ENCODE measurements at regions not wholly inside any gene's neighbourhood (a gene's known extent, or its start where the extent isn't known, plus 50 kb on each side); places are given as distances from the start of the nearest gene placed in this dataset.
"Not testable (repeated sequence)": the region's sequence is repeated elsewhere in the genome, so short reads cannot be mapped to it uniquely, and the experiment has no call there.

- DNase-seq: no peak
These were observed 113.7 kb downstream of the CDCA7 start for GRCh38 chr2:173468266-173468793.

DNA sequence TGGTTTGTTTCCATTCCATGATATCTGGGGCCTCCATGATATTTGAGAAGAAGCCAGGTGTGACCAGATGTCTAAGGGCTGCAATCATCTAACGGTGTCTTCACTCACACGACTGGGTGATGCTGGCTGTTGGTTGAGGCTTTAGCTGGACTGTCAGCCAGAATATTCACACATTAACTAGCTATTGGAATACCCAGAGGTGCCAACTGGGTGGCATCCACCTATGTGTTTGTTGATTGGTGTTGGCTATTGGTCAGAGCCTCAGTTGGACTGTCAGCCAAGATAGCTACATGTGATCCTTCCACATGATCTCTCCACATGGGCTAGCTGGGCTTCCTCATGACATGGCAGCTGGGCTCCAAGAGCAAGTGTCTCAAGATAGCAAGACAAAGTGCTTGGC, 117.4 kb downstream of the CDCA7 start:
- no peak for DNase-seq

DNA sequence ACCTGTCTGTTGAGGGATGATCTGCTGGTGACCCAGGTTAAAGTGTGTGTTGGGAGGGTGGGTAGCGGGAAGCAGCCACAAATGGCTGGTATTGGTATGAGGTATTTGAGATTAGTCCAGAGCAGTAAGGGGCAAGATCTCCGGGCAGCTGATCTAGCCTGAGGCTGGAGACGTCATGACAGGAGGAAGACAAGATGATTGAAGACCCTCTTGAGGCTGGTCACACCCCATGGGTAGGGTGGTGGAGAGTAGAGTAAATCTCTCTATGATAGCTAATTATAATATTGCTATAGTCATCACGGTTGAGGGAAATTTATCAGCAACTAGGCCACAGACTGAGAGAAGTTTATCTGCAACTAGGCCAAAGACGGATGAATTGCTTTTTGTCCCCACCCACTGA, 128.5 kb downstream of the CDCA7 start:
- no peak for DNase-seq

DNA sequence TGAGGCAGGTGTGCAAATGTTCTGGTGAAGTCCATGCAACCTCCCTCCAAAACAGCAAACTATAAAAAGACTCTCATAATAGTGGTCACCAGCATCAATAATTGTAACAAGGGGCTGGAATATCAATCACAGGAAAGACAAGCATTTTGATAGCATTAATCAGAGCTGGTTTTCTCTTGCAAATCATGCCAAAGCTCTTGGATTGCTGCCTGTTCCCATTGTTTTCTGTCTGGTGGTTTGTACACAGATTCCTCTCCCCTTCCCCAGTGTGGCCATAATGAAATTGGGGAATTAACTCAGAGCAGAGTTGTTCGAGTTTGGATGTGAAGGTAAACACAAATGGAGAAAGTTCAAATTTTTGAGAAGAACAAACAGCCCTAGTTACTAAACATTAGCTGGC, 134.2 kb downstream of the CDCA7 start:
- no peak for DNase-seq

GRCh38 chr2:173491418-173491817, 136.7 kb downstream of the CDCA7 start:
- DNase-seq: no peak

GRCh38 chr2:173493874-173494273, 139.2 kb downstream of the CDCA7 start:
- DNase-seq: no peak

DNA sequence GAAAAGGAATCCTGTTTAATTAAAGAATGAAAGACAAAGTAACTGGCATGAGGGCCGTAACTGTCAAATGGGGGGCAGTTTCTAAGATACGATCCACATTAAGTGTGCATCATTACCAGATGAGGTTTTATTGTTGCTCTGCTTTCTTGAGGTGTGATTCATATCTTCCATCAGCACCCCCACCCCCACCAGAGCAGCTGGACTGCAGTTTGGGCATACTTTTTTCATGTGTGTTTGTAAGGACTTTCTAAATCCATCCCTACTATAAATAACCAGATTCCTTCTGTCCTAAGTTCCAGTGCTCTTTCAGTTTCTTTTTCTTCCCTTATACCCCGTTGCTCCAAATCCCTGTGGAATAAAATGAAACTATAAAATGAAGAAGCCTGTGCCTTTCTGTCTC, 142.1 kb downstream of the CDCA7 start:
- DNase-seq: no peak

GRCh38 chr2:173500953-173501352, 146.3 kb downstream of the CDCA7 start:
- DNase-seq: no peak

DNA sequence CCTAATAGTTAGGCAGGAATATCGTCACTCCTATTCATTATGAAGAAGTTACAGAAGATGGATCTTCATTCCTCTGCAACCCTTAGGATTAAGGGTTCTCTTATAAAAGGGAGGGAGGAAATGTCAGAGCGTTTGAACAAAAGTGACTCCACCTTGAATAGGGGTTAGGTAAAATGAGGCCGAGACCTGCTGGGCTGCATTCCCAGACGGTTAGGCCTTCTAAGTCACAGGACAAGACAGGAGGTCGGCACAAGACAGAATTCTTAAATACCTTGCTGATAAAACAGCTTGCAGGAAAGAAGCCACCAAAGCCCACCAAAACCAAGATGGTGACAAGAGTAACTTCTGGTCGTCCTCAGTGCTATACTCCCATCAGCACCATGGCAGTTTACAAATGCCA, 147.6 kb downstream of the CDCA7 start:
- no peak for DNase-seq

- no peak for DNase-seq
These were observed 156.7 kb downstream of the CDCA7 start for GRCh38 chr2:173511357-173511756.

DNA sequence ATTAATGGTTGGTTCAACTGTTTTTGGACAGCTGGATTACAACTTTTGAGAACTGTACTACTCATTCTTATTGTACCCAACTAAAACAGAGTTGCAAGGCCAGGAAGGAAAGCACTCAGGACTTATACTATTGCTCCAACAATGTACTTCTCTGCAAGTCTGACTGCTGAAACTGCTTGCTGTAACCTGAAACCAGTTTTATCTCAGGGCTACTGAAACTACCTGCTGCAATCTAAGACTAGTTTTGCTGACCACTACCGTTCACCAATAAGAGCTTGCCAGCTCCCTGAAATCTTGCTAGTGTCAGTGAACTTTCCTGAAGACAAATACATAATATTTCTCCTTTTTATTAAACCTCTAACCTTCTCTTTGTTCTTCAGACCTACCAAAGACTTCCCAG, 157.3 kb downstream of the CDCA7 start:
- DNase-seq: no peak

DNA sequence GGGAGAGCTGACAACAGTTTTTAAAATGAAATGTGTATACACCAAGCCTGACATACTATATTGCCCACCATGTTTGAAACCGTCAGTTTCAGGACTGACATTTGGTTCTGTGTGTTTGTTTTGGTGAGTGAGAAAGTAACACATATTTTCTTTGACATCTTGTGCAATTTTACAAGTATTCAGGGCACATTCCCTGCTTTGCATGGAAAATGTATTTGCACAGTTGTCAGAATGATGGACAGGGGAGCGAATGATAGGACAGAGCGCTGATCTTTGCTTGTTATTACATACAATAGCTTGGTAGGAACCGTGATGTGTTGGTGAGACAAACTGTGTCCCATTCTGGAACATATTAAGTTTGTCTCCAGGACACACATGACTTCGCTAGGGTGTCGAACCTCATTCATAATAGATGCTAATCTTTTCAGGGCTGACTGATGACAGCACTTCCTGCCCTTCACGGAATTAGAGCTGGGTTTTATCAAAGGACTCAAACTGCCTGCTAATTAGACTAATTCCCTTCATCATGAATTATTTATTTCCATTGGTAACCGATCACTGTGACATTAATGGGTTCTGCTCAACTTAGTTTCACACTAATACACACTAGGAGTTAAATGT, 158.5 kb downstream of the CDCA7 start:
- DNase-seq: no peak

GRCh38 chr2:173520918-173521317, 166.2 kb downstream of the CDCA7 start:
- no peak for DNase-seq

DNA sequence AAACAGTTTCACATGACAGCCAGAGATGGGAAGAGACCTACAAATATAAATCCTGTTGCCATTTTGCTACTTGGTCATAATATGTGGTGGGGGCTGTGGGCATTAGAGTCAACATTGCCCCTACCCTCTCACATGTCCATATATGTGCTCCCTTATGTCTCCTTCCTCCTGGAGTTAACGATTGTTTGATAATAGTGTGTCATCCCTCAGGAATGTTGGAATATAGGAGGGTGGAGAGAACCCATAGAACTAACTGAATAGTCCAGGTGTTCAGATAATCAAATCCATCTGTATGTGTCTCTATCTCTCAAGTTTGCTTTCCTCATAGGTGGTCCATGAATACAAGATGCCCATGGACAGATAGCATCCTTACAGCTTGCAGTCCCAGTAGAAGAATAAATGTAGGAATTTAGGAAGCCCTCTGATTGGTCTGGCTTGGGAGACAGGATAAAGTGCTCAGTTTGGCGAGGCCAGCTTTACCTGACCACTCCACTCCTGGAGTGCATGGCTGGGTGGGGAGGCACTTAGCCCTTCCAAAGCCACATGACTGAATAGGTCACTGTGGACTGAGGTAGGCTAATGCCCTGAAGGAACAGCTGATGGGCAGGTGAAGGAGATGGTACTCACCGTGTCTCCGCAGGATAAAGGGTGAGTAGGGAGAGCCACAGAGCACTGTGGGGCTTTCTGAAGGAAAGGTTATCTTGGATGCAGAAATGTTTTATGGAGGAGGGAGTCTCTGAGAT, 166.9 kb downstream of the CDCA7 start:
- DNase-seq: no peak

- DNase-seq: no peak
These were observed 168.8 kb downstream of the CDCA7 start for GRCh38 chr2:173523497-173523896.

DNA sequence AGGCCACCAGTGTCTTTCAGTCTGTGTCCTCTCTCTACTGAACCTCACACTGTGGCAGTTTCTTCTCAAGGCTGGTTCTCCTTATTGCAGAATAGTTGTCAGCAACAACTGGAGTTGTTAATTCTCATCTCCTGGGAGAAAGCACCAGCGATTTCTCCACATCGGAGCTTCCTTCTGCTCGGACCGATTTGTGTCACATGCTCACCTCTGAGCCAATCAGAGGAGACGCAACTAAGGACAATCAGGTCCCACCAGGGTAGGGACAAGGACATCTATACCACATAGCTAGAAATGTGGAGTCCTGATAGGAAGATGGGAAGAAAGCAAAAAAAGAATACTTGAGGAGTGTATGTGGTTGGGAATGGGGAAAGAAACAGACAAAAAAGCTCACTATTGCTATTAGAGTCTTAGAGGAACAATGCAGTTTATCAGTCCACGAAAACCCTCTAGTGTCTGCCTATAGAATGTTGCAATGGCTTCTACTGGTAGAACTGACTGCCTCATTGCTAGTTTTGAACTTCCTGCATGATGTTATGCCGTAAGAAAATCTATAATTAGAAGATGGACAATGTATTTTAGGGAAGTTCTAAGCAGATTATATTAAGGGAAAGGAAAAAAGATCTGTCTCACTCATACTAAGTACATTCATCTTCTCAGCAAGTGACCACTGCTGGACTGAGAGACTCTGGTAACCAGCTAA, 169.7 kb downstream of the CDCA7 start:
- DNase-seq: no peak

- DNase-seq: not testable (repeated sequence)
These were observed 178.3 kb downstream of the CDCA7 start for GRCh38 chr2:173532732-173533531.

DNA sequence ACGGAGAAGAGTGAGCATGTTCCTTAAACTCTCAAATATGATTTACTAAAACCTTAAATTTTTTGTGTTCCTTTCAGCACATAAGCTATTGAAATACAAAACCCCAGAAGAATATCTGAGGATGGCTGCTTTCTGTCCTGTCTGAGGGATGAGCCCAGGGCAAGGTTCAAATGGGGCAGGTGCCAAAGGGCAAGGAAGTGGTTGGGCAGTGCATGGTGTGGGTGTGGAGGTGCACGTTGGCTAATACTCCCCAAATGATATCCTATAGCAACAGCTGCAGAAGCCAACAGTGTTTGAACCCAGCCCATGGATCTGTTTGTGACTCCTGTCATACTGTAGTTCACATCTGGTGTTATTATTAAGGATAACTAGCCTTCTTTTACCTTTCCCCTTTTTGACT, 183.0 kb downstream of the CDCA7 start:
- DNase-seq: no peak

DNA sequence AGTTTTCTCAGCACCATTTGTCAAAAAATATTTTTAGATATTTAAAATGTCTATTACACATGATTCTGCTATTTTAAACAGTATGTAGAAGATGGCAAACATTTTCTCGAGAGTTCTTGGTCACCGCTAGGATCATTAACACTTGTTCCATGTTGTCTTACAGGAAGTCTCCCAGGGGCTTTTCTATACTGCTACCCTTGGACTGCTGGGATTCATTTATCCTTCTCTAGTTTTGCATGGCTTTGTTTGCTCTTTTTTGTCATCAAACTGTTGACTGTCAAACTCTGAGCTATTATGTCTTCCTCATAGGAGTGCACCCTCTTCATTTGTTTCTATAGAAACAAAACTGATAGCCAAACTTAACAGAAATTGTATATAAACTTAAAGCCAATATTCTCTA, 184.9 kb downstream of the CDCA7 start:
- DNase-seq: no peak

DNA sequence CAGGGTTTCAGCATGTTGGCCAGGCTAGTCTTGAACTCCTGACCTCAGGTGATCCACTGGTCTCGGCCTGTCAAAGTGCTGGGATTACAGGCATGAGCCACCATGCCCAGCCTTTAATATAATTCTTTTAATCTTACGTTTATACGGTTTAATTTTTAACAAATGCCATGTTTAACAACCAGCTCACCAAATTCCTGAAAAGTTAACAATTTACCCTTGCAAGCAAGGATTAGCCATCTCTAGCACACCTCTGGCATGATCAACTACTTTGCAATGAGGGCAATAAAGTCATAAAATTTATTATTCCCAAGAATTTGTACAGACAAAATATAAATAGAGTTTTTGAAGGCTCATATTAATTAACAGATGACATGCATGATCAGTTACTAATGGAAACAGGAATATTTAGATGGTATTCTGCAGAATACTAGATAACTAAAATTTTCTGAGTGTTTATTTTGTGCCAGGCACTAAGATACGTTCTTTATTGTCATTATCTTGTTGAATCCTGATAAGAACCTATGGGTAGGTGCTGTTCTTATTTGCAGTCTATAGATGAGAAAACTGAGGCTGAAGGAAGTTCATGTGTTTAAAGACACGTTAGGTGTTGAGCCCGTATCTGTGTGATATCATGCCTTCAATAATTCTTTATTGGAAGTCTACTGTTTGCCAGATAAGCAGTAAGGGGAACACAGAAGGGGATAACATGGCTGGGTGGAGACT, 190.1 kb downstream of the CDCA7 start:
- no peak for DNase-seq

GRCh38 chr2:173545364-173545763, 190.7 kb downstream of the CDCA7 start:
- no peak for DNase-seq

GRCh38 chr2:173547499-173547898, 192.8 kb downstream of the CDCA7 start:
- no peak for DNase-seq
